IMR-90 (cell line): ENCODE measurements at regions not wholly inside any gene's neighbourhood (a gene's known extent, or its start where the extent isn't known, plus 50 kb on each side); places are given as distances from the start of the nearest gene placed in this dataset.

Experiments used
- ATAC-seq: fragments of 200-7000 bp; cut with Tn5 transposase; 2 replicates; pipeline ENCODE4 v1.9.1; 2020; ENCODE audit warnings: low read depth, mild to moderate bottlenecking, moderate library complexity
- BruUV-seq: library from RNA; stranded (reverse); fragments of 400-500 nt; replicated peaks from 2 replicates; lab custom pipeline; 2021; lab: Mats Ljungman, UMichigan
- CTCF ChIA-PET: fragments of 300-600 bp; formaldehyde crosslinking; extraction: SDS; loops from one replicate; lab custom pipeline; 2021; ENCODE audit warnings: antibody characterized with exemption; lab: Yijun Ruan, JAX
- POLR2A ChIA-PET: fragments of 300-600 bp; sonication (Branson Sonifier 250); formaldehyde crosslinking; loops from one replicate; lab custom pipeline; 2022; ENCODE audit warnings: antibody characterized with exemption; ENCODE audit not compliant: unreplicated experiment; lab: Charles Lee
- DNase-seq: peaks from one replicate; pipeline ENCODE4 v3.0.0; 2013
- H2AFZ ChIP-seq: replicated peaks from 2 replicates; pipeline ENCODE3; 2013; ENCODE audit warnings: low read length, mild to moderate bottlenecking; ENCODE audit not compliant: poor library complexity
- H2AK5ac ChIP-seq: 2 replicates; pipeline ENCODE4 v1.6.1; 2013; ENCODE audit warnings: low read depth, low read length, inconsistent platforms
- H2AK9ac ChIP-seq: replicated peaks from 2 replicates; pipeline ENCODE3; 2013; ENCODE audit warnings: mild to moderate bottlenecking, low read depth, low read length, moderate library complexity; ENCODE audit not compliant: poor library complexity
- H2BK120ac ChIP-seq: 2 replicates; pipeline ENCODE4 v1.6.1; 2013; ENCODE audit warnings: low read depth, low read length, inconsistent platforms
- H2BK15ac ChIP-seq: 3 replicates; pipeline ENCODE4 v1.6.1; 2013; ENCODE audit warnings: low read depth, low read length, inconsistent platforms
- H2BK20ac ChIP-seq: 2 replicates; pipeline ENCODE4 v1.6.1; 2013; ENCODE audit warnings: low read depth, mild to moderate bottlenecking, inconsistent platforms, low read length, moderate library complexity
- H2BK5ac ChIP-seq: 2 replicates; pipeline ENCODE4 v1.6.1; 2013; ENCODE audit warnings: mild to moderate bottlenecking, low read depth, low read length, inconsistent platforms; ENCODE audit not compliant: poor library complexity, severe bottlenecking
- H3K14ac ChIP-seq: replicated peaks from 2 replicates; pipeline ENCODE4 v1.6.1; 2013; ENCODE audit warnings: low read depth, low read length, inconsistent platforms
- H3K18ac ChIP-seq: 2 replicates; pipeline ENCODE4 v1.6.1; 2013; ENCODE audit warnings: low read depth, low read length, control low read depth
- H3K23ac ChIP-seq: 2 replicates; pipeline ENCODE4 v1.6.1; 2013; ENCODE audit warnings: low read depth, low read length, inconsistent platforms
- H3K27ac ChIP-seq: 2 replicates; pipeline ENCODE4 v1.5.1; 2013; ENCODE audit warnings: mild to moderate bottlenecking, control low read depth, low read length; ENCODE audit not compliant: insufficient read depth
- H3K27me3 ChIP-seq: 2 replicates; pipeline ENCODE4 v1.6.1; 2013; ENCODE audit warnings: low read length; ENCODE audit not compliant: control insufficient read depth, insufficient read depth
- H3K36me3 ChIP-seq: 2 replicates; pipeline ENCODE4 v1.6.1; 2013; ENCODE audit warnings: low read length, mixed read lengths; ENCODE audit not compliant: control insufficient read depth, insufficient read depth
- H3K4ac ChIP-seq: 2 replicates; pipeline ENCODE4 v1.6.1; 2013; ENCODE audit warnings: low read depth, low read length, inconsistent platforms
- H3K4me1 ChIP-seq: 2 replicates; pipeline ENCODE4 v1.6.1; 2013; ENCODE audit warnings: low read length, mixed read lengths; ENCODE audit not compliant: control insufficient read depth, insufficient read depth
- H3K4me2 ChIP-seq: 2 replicates; pipeline ENCODE4 v1.6.1; 2013; ENCODE audit warnings: low read depth, mild to moderate bottlenecking, control low read depth, low read length, moderate library complexity
- H3K4me3 ChIP-seq: 2 replicates; pipeline ENCODE4 v1.5.1; 2013; ENCODE audit warnings: low read depth, mild to moderate bottlenecking, control low read depth, low read length, moderate library complexity; ENCODE audit not compliant: insufficient read depth
- H3K56ac ChIP-seq: 2 replicates; pipeline ENCODE4 v1.6.1; 2013; ENCODE audit warnings: low read length, inconsistent platforms; ENCODE audit not compliant: insufficient read depth; ENCODE audit errors: extremely low read depth
- H3K79me1 ChIP-seq, 2 experiments: 2 replicates each; pipeline ENCODE4 v1.6.1; 2013; ENCODE audit warnings: low read length in 2 of 2, inconsistent platforms in 1 of 2, low read depth in 1 of 2
- H3K9ac ChIP-seq: 2 replicates; pipeline ENCODE4 v1.6.1; 2013; ENCODE audit warnings: low read depth, low read length, control low read depth
- H3K9me1 ChIP-seq: 2 replicates; pipeline ENCODE4 v1.6.1; 2013; ENCODE audit warnings: low read length, inconsistent platforms; ENCODE audit not compliant: insufficient read depth
- H3K9me3 ChIP-seq: 2 replicates; pipeline ENCODE4 v1.6.1; 2013; ENCODE audit warnings: low read length; ENCODE audit not compliant: control insufficient read depth, insufficient read depth
- H4K20me1 ChIP-seq: 2 replicates; pipeline ENCODE4 v1.6.1; 2013; ENCODE audit warnings: low read length, inconsistent platforms; ENCODE audit not compliant: insufficient read depth
- H4K5ac ChIP-seq: 2 replicates; pipeline ENCODE4 v1.6.1; 2013; ENCODE audit warnings: mild to moderate bottlenecking, low read depth, low read length, control low read depth
- H4K8ac ChIP-seq, 2 experiments: 2 replicates each; pipeline ENCODE4 v1.6.1; 2013; ENCODE audit warnings: low read depth in 2 of 2, low read length in 2 of 2, control low read depth in 1 of 2, inconsistent platforms in 1 of 2
- H4K91ac ChIP-seq: 2 replicates; pipeline ENCODE4 v1.6.1; 2013; ENCODE audit warnings: low read depth, low read length, inconsistent platforms; ENCODE audit not compliant: insufficient read depth
- BHLHE40 ChIP-seq: fragments of 150-350 bp; IDR thresholded peaks from 2 replicates; pipeline ENCODE4 v1.6.1; 2016; ENCODE audit warnings: mild to moderate bottlenecking, low read depth, low read length
- CHD1 ChIP-seq: IDR thresholded peaks from 2 replicates; pipeline ENCODE4 v1.6.1; 2012; ENCODE audit warnings: low read depth, low read length, improper control_type of control experiment
- ELK1 ChIP-seq: fragments of 150-350 bp; IDR thresholded peaks from 2 replicates; pipeline ENCODE4 v1.6.1; 2016; ENCODE audit warnings: low read depth, mild to moderate bottlenecking, low read length, moderate library complexity, borderline replicate concordance
- FOS ChIP-seq: fragments of 150-350 bp; IDR thresholded peaks from 2 replicates; pipeline ENCODE4 v1.6.1; 2016; ENCODE audit warnings: low read depth, low read length
- MAZ ChIP-seq: IDR thresholded peaks from 2 replicates; pipeline ENCODE4 v1.6.1; 2012; ENCODE audit warnings: low read depth, mild to moderate bottlenecking, low read length, improper control_type of control experiment, moderate library complexity, borderline replicate concordance
- MXI1 ChIP-seq: IDR thresholded peaks from 2 replicates; pipeline ENCODE4 v1.6.1; 2012; ENCODE audit warnings: low read depth, mild to moderate bottlenecking, low read length, moderate library complexity, borderline replicate concordance
- NFE2L2 ChIP-seq: fragments of 150-350 bp; IDR thresholded peaks from 2 replicates; pipeline ENCODE4 v1.6.1; 2016; ENCODE audit warnings: low read depth, mild to moderate bottlenecking, low read length
- RAD21 ChIP-seq: IDR thresholded peaks from 2 replicates; pipeline ENCODE4 v1.6.1; 2012; ENCODE audit warnings: low read length, improper control_type of control experiment
- RCOR1 ChIP-seq: IDR thresholded peaks from 2 replicates; pipeline ENCODE4 v1.6.1; 2012; ENCODE audit warnings: mild to moderate bottlenecking, low read length, improper control_type of control experiment; ENCODE audit not compliant: insufficient replicate concordance
- RFX5 ChIP-seq: IDR thresholded peaks from 2 replicates; pipeline ENCODE4 v1.8.0; 2012; ENCODE audit warnings: low read depth, mild to moderate bottlenecking, low read length, moderate library complexity
- SMC3 ChIP-seq: fragments of 150-350 bp; IDR thresholded peaks from 2 replicates; pipeline ENCODE4 v1.6.1; 2016; ENCODE audit warnings: low read depth, mild to moderate bottlenecking, antibody characterized with exemption, low read length, moderate library complexity
- USF2 ChIP-seq: fragments of 150-350 bp; IDR thresholded peaks from 2 replicates; pipeline ENCODE4 v1.6.1; 2017; ENCODE audit warnings: mild to moderate bottlenecking, antibody characterized with exemption, low read length, low read depth
- WGBS, 2 experiments: methylation state at CpG; one replicate each; pipeline versions ENCODE4 v1.1.5 to v1.1.7; 2013; ENCODE audit warnings: missing lambda C conversion rate in 2 of 2; ENCODE audit not compliant: insufficient read length in 1 of 2; ENCODE audit errors: extremely low coverage in 2 of 2; 5-methylcytosine and 5-hydroxymethylcytosine counted together
- dilution Hi-C: fragments of 300-500 bp; cut with HindIII; formaldehyde crosslinking; loops from one replicate; pipeline ENCODE4 v1.14.3; 2018; ENCODE audit warnings: low sequenced_read_pairs; ENCODE audit not compliant: unreplicated experiment
- in situ Hi-C: fragments of 300-500 bp; cut with MboI; formaldehyde crosslinking; loops from 3 replicates; pipeline ENCODE4 v1.14.3; 2019; ENCODE audit warnings: low sequenced_read_pairs, inconsistent platforms, mixed read lengths
- intact Hi-C: fragments of 100-400 bp; cut with micrococcal nuclease; formaldehyde crosslinking; loops from 2 replicates; pipeline ENCODE4 v1.10.0; 2022
- TF ChIP-seq, protein P1 (sequence below): conservative IDR thresholded peaks from 2 replicates; pipeline ENCODE4 v1.5.1; 2012; ENCODE audit warnings: mild to moderate bottlenecking, low read depth, low read length, improper control_type of control experiment

DNA sequence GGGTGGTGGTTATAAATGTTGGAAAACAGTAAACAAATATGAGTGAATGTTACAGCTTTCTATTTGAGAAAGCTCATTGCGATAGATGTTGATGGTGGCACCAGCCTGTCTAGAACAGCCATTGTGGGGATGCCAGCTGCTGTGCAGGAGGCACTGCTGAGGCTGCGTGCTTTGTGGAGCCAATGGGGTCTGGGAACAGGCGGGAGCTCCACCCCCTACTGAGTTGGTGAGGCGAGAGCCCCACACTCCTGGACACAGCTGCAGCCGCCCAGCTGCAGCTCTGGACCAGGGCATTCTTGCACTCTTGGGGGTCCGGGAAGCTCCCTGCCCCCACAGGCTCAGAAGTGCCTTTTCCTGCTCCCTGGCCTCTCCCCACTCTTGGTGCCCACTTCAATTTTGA is 1147.1 kb upstream of the LRRTM3 start:
- Histone ChIP-seq H3K36me3 (no peaks in the 10 kb centered on the region), H2BK20ac (no peak overlapping the region), H2AFZ (no peak overlapping the region), H3K27ac (no peak overlapping the region), H3K9me3 (peaks cover 11% of the 10 kb centered on the region), H3K4ac (no peak overlapping the region), H4K91ac (no peak overlapping the region), H3K4me1 (no peaks in the 10 kb centered on the region), H3K4me3 (no peak overlapping the region), H4K8ac (no peak overlapping the region), H3K79me1 (no peaks in the 10 kb centered on the region), H2AK9ac (no peak overlapping the region), H3K9me1 (no peaks in the 10 kb centered on the region), H3K56ac (no peak overlapping the region), H2AK5ac (no peak overlapping the region), H3K4me2 (no peak overlapping the region), H2BK15ac (no peak overlapping the region), H3K14ac (no peak overlapping the region), H3K27me3 (no peaks in the 10 kb centered on the region), H3K23ac (no peak overlapping the region), H2BK120ac (no peak overlapping the region), H3K9ac (no peak overlapping the region), H3K18ac (no peak overlapping the region), H4K5ac (no peak overlapping the region), H4K20me1 (no peaks in the 10 kb centered on the region), H2BK5ac (no peak overlapping the region)
- DNase-seq (no peak), ATAC-seq (no peak)
- dilution Hi-C loops = no loop called here
- in situ Hi-C loops = no loop called here
- ChIA-PET POLR2A (no interaction called here), CTCF (no interaction called here)
- WGBS, 2 experiments = no CpG with 5 or more reads among the region's 6 CpGs
- no TSS peak for BruUV-seq
- TF ChIP-seq MAZ = no peak
- TF ChIP-seq ELK1 = no peak
- TF ChIP-seq CHD1 = no peak
- no peak for TF ChIP-seq SMC3
- TF ChIP-seq BHLHE40 = no peak
- TF ChIP-seq, protein P1, sequence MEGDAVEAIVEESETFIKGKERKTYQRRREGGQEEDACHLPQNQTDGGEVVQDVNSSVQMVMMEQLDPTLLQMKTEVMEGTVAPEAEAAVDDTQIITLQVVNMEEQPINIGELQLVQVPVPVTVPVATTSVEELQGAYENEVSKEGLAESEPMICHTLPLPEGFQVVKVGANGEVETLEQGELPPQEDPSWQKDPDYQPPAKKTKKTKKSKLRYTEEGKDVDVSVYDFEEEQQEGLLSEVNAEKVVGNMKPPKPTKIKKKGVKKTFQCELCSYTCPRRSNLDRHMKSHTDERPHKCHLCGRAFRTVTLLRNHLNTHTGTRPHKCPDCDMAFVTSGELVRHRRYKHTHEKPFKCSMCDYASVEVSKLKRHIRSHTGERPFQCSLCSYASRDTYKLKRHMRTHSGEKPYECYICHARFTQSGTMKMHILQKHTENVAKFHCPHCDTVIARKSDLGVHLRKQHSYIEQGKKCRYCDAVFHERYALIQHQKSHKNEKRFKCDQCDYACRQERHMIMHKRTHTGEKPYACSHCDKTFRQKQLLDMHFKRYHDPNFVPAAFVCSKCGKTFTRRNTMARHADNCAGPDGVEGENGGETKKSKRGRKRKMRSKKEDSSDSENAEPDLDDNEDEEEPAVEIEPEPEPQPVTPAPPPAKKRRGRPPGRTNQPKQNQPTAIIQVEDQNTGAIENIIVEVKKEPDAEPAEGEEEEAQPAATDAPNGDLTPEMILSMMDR = no peak
- TF ChIP-seq USF2 = no peak
- no peak for TF ChIP-seq MXI1
- no peak for TF ChIP-seq RFX5
- no peak for TF ChIP-seq RAD21
- no peak for TF ChIP-seq FOS
- TF ChIP-seq RCOR1 = no peak
- no peak for TF ChIP-seq NFE2L2
- intact Hi-C loops = no loop called here
